Stimulated activated CD4-positive, alpha-beta T cell treated with anti-CD3 and anti-CD28 coated beads, Interleukin-4, amount 100 ng/mL, for 24 hours (primary cell): ENCODE measurements at regions not wholly inside any gene's neighbourhood (a gene's known extent, or its start where the extent isn't known, plus 50 kb on each side); places are given as distances from the start of the nearest gene placed in this dataset.

ENCODE experiments used
- DNase-seq: peaks from one replicate; pipeline ENCODE4 v3.0.0-alpha.2; 2020

DNA sequence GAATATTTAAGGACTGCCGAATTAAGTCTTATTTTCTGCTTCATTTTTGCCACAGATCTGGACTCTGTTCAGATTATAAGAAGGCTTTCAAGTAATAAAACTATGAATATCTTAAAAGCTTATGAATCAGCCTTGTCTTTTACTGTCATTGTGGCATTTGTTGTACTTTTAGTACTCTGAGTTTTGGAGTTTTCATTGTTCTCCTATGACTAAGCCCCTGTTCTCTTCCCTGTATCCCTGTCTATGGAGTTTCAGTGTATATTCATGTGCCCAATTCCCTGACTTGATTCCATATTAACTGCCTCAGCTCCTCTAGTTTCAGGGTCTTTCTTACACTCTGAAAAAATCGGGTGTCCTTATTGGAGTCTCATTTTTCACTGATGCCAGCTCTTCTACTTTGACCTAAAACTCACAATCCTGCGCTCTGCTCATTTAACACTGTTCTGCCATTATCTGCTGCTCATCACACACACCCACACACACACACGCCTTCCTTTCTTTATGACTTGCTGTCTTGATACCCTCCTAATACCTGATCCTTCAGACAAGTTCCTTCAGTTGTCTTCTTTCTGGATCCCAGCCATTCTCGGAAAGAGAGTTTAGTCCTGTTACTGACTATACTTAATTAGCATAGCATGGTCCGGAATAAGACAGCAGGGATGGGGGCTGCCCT is 511.8 kb downstream of the CPS1 start:
- no peak for DNase-seq

DNA sequence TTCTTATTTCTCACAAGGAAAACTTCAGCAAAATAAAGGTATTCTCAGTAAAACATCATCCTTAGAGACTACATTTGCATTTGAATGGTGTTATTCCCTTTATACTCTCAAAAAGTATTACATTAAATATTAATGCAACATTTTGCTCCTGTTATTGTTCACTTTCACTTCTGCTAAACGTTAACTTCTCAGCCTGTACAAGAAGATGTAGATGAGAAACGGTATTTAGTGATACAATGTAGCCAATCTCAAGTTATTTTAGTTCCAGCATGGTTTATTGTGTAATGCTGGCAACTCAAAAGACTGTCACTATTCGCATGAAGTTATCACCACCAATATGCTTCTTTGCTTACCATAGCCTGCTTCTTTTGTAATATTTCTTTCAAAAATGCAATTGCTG is 514.1 kb downstream of the CPS1 start:
- no peak for DNase-seq

DNA sequence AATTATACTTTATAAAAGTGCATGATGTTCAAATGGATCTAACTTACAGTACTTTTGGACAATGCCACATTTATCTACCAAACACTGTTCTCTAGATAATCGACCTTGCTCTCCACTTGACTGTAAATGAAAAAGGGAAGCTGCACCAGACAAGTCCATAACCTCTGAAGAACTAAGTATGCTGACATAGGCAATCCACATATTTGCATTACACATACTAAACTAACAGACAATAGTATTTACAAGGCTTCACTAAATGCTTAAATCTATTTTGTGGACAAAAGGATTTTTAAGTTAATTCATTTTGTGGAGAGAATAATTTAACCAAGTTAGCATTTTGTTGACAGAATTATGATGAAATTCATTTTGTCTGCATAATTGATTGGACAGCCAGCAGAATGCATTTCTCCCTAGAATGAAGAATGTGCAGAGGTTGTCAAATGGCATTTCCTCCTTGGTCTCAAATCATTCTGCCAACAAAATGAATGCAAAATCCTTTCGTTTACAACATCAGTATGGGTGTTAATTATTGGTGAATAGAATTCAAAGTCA is 520.9 kb downstream of the CPS1 start:
- DNase-seq, result no peak

DNA sequence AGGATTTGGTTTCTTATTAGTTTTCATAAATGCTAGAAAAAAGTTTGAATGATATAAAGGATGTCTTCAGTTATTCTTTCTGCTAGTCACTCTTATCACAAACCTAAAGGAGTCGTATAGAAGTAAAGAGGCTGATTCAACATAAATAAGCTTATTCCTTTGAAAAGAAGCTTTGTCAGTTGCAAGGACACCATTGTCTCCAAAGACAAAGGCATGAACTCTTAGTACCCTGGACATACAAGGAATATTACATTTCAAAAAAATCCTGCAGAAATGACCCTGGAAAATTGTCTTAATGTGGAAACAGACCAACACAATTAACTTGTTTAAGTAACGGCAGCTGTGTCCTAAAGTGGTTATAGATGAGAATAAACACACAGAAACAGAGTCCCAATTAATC is 528.0 kb downstream of the CPS1 start:
- DNase-seq, result no peak

DNA sequence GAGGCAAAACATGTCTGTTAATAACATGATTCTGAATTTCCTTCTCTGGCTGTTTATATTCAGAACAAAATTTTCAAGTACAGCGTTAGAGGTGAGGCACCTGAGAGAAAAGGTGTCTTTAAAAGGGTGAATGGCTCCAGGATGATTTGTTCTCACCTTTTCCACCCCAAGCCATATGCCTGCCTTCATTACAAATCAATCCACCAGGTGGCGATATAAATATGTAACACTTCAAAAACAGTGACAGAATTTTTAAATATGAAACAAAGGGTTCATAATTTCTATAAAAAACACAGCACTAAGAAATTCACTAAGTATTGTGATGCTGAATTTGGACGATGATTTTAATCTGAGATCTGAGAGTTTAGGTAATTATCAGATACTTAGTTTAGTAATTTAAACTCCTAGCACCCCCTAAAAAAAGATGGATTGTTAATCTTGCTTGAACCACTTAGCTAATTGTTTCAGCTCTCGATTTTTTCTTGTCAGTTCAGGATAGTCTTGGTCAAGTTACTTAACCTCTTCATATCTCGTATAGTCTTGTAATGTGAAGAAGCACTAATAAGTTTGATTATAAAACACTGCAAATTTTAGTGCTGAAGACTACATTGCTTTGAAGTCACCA is 528.8 kb downstream of the CPS1 start:
- no peak for DNase-seq

DNA sequence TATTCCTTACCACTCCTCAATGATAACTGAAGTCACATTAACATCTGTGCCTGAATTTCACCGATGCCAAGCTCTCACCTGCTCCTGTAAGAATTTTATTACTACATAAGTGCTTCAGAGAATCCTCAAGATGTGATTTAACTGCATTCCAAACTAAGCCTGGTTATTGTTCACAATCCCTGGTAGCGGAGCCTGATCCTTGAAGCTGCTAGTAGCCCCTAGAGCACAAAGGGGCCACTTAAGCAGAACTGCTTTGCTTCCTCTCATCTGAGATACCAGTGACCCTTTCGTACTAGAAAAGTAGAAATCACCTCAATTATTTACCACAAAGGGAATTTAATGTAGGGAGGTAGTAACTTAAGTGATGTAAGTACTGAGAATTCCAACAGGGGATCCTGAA is 529.6 kb downstream of the CPS1 start:
- DNase-seq, result no peak

DNA sequence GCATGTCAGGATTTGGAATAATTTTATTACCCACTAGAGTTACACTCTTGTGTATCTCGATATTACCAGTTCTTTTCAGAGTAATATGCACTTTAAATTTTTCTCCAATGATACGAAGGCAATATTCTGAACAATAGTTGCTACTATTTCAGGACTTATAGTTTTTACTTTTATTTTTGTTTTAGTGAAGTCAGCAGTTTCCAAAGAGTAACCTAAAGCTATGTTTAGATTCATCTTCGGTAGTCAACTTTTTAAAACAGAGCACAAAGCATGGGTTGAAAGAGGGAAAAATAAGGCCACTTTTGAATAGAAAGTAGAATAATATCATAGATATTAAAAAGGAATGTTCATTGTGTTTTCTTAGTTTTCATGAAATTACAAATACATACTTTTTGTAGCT is 532.7 kb downstream of the CPS1 start:
- DNase-seq, result no peak

DNA sequence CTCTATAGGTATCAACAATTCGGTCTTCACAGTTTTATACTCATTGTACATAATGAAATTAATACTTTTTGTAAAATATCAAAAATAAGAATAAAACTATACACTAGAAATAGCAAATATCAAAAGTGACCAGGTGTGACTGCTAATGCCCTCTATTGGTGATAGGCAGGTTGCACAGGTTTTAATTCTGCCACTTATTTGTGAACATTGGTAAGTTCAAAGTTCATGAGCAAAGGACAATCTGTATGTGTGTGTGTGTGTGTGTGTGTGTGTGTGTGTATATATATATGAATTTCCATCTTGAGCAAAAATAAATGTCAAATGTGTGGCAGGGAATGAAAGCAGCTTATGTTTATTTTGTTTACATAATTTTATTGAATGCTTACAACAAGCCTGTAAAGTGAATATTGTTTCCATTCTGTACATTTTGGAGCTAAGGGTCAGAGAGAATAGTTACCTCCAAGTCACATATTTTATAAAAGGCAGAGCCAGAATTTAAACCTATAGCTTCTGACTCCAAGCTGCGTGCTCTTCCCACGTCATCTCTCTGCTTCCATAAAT is 537.4 kb downstream of the CPS1 start:
- no peak for DNase-seq

DNA sequence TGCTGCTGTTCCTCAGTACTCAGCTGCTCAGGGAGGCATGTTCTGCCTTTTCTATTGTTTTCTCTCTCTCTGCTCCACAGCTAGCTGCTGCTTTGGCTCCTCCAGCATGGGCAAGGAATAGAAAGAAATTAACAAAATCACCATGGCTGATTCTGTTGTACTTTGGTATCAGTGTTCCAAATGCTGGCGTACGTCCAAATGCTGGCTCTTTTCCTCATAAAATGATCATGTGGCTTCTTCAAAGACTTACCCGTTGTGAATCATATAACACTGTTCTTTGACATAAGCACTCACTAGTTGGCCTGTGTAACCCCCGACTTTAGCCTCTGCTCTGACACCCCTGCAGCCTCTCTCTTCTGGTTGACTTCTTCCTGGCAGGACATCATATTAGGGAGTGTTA is 547.6 kb downstream of the CPS1 start:
- DNase-seq, result no peak

DNA sequence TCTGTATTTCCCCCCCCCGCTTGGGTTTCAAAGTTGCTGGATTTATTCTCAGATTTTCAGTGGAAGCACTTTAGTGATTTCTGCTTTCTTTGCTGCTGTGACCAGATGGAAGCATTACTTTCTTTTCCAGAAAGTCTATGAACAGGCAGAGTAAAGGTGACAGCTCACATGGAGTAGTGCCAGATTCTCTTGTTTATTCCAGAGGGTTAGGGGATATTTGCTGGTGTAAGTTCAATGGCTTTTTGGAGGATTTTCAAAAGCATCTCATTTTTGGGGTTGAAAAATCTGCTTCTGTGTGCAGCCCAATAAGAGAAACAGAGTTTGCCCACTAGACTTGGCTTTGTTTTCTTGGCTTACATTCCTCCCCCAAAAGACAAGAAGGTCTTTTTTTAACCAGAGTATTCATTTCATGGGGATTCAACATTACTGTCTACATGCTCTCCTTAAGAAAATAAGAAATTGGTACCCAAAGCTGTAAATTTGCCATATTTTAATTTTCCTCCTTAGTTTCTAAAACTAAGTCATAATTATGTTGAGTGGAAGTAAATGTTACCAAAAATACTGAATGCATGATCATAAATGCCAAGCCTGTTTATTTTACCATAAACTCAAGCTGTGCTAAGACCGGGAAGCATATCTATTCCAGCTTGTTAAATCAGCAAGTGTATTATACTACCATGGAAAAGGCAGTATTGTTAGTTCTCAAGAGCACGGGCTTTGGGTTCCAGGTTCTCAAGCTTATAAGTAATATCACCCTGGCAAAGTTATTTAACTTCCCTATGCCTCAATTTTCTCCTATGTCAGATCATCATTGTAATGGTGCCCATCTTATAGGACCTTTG is 557.2 kb downstream of the CPS1 start:
- no peak for DNase-seq

DNA sequence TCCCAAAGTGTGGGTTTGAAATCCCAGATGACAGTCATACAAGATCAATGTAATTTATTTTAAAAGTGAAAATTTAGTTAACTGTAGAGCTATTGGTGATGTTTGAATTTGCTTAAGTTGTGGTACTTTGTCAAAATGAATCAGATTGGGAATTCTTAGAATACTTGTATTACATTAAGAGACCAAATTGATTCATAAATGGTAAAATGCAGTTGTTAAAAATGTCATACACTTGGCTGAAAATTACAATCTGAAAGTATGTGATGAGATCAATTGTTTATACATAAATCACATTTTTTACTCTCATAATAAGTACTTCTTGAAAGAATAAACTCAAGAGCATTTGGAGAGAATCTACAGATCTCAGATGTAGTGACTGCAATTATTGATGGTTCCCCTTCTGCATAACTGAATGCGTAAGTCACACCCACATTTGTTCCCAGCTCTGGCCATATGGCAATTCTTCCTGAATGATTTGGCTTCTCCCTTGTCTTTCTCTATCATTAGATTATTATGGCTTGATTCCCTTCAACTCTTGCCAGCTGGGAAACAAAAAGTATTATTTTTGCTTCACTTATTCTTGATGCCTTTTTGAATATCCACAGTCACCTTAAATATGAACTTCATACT is 558.5 kb downstream of the CPS1 start:
- no peak for DNase-seq

DNA sequence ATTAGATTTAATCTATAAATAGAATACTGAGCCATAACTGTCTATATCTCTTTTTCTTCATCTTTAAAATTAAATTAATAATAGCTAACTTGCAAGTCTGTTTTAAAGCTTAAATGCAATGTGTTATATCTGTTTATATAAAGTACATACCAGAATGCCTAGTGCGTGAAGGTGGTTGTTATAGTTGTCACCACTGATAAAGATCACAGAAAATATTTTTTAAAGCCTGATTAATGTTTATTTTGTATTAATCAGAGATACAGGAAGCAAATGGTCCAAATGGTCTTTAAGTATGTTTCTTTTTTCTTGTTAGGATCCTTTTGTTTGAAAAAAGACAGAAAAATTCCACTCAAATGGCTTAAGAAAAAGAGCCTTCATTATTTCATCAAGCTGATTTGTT is 560.6 kb downstream of the CPS1 start:
- DNase-seq, result no peak

DNA sequence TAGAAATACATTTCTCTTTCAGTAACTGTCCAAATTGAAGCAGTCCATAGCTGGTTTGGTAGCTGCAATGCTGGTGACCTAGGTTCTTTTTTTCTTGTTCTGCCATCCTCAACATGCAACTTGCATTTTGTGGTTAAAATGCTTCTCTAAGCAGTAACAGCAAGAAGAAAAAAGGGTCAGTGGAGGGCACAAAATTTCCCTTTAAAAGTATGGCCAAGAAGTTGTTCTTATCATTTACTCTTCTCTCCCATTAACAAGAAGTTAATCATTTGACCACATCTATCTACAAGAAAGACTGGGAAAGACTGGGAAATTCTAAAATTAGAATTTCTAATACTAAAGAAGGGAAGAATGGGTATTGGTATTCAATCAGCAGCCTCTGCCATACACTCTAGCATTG is 569.9 kb downstream of the CPS1 start:
- no peak for DNase-seq

DNA sequence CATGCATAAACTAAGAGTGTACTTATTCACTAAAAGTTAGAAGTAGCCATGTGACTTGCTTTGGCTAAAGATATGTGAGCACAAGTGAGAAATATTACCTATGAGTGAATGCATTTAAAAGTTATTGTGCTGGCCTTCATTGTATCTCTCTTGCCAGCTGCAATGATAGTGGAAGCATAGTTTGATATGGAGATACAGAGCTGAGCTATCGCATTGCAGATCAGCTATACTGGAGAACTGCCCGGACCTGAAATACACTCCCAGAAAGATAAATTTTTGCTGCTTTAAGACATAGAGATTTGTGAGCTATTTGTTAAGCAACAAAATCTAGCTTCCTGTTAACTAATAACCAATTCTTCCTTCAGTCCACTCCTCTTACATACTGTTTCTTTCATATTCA is 571.1 kb downstream of the CPS1 start:
- no peak for DNase-seq

DNA sequence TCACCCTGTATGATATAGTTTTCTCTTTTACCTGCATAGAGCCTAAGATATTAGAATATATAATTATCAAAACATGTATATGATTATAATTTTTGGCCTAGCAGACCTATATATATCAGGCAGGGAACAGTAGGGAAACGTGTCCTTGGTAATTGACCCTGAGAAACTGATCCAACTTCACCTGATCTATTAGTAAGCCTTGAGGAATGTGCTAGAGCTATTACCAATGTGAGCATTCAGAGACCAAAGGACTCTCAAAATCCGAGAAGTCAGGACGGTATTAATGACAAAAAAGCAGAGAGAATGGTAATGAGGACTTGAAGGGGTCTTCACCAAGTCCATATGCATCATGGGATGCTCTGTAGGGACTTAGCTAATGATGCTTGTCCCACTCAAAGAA is 571.9 kb downstream of the CPS1 start:
- no peak for DNase-seq

DNA sequence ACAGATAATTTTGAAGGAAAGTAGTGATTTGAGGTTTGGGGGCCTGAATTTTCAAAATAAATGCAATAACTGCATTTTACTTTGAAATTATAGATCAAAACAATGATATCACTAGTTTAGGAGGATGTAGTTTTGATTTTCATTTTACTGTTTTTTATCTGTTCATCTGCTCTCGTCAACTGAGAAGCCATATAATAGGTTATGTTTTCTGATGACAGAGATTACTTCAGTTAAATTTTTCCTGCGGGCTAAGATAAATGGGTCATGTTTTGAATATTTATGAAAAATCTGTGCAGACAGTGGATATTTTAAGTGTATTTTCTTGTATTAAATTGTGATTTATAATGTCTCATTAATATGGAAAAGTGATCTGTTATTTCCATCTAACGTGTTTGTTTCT is 573.4 kb downstream of the CPS1 start:
- no peak for DNase-seq

DNA sequence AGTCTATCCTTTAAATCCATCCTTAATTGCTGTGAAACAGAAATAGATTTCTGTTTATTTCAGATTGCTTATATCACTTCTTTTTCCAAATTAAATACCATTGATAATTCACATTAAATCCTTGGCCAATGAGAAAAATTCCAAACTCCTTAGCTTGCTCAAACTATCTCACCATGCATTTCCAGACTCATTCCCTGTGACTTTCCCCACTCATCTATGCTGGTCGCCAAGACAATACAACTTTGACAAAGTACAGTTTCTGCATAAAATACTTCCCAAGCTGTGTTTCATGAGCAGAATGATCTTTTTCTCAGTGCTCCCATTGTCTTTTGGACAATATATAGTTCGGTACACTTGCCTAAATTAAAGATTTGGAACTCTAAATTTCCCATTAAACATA is 575.6 kb downstream of the CPS1 start:
- no peak for DNase-seq

DNA sequence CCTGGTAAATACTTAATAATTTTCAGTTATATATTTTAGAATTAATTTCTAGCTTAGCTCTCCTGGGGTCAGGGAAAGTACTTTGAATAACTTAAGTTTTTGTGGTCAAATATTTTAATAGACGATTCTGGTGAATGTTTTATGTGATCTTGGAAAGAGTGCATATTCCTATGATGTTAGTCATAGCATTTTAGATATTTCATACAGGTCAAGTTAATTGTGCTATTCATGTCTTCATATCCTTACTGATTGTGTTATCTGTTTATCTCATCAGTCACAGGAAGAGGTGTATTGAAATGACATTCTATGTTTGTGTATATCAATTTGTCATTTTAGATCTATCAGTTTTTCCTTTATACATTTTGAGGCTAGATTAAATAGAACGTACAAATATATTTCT is 576.2 kb downstream of the CPS1 start:
- no peak for DNase-seq

DNA sequence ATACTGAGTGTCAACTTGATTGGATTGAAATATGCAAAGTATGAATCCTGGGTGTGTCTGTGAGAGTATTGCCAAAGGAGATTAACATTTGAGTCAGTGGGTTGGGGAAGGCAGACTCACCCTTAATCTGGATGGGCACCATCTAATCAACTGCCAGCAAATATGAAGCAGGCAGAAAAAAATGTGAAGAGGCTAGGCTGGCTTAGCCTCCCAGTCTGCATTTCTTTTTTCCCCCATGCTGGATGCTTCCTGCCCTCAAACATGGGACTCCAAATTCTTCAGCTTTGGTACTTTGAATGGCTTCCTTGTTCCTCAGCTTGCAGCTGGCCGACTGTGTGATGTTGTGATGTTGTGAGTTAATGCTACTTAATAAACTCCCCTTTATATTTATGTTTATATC is 577.4 kb downstream of the CPS1 start:
- no peak for DNase-seq

DNA sequence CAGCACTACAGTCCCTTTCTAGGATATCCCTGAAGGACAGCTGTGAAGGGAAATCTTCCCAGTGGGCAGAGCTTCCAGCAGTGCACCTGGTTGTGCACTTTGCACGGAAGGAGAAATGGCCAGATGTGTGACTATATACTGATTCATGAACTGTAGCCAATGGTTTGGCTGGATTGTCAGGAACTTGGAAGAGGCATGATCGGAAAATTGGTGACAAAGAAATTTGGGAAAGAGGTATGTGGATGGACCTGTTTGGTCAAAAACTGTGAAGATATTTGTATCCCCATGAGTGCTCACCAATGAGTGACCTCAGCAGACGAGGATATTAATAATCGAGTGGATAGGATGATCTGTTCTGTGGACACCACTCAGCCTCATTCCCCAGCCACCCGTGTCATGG is 582.2 kb downstream of the CPS1 start:
- DNase-seq, result no peak

DNA sequence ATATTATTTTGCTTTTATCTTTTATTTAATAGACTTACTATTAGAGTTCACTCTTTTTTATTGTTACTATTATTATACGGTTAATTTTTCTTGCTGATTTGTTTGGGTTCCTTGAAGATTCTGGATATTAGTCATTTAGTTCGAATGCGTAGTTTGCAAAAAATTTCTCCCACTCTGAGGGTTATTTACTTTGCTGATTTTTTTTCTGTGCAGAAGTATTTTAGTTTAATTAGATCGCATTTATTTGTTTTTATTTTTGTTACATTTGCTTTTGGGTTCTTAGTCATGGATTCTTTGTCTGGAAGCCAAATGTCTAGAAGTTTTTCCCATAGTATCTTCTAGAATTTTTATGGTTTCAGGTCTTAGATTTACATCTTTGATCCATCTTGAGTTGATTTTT is 585.2 kb downstream of the CPS1 start:
- DNase-seq, result no peak

DNA sequence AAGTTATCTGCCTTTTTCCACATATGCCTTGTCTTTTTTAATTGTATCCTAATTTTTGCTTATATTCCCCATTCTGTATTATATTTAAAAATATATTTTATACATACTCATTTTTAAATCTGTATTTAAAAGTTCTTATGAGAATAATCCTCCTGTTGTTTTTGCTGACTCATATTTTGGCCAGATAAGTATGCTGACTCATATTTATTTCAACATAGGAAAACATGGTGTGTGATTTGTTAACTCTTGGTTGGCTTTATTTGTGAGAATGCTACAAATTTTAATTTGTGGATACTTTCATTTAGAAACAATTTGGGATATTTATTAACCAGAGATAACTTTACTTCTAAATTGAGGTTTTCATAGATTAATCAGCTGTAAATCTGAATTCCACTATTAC is 587.7 kb downstream of the CPS1 start:
- no peak for DNase-seq

DNA sequence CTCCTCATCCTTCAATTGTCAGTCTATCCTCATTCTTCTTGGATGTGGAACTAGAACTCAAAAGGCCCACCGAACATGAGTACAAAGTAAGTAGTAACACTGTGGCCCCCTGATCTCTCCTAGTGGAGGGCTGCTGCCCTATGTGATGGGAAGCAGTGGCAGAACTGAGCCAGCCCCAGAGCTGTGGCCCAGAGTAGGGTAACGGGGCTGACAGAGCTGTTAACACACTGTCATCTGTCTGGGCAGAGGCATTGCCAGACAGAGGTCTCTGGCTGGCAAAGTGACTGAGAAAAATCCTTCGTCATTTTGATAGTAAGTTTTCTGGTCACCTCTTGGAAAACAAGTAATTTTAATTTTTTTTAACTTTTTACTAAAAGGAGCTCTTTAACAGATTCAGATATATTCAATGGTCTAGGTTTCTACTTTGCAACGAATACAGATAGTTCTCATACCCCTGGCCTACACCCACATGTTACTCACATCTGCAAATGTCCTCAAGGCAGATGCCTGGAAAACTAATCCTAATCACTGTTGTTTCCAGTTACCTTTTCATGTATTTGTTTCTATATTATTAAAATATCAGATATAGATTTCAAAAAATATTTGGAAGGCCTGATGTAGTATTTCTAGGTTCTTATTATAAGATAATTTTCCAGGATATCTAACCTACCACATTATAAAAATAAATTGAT is 588.7 kb downstream of the CPS1 start:
- DNase-seq, result no peak
